ENCODE measurements at regions not wholly inside any gene's neighbourhood (a gene's known extent, or its start where the extent isn't known, plus 50 kb on each side); places are given as distances from the start of the nearest gene placed in this dataset.

DNA sequence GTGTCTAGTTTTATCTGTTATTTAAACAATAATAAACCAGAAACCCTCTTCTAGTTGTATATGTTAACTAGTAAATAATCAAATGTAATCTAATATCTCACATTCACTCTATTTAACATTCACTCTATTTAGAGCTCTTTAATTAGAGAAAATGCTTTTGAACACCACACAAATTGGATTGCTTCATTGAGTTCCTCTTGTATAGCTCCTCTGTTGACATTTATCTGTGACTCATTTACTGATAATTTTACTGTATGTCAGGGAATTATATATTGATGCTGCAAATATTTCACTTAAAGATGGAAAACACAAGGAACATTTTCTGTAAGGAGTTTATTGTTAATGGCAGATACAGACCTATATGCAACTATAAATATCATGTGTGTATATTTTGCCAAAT lies 594.6 kb downstream of the COL12A1 start:
- TF ChIP-seq, protein P1, sequence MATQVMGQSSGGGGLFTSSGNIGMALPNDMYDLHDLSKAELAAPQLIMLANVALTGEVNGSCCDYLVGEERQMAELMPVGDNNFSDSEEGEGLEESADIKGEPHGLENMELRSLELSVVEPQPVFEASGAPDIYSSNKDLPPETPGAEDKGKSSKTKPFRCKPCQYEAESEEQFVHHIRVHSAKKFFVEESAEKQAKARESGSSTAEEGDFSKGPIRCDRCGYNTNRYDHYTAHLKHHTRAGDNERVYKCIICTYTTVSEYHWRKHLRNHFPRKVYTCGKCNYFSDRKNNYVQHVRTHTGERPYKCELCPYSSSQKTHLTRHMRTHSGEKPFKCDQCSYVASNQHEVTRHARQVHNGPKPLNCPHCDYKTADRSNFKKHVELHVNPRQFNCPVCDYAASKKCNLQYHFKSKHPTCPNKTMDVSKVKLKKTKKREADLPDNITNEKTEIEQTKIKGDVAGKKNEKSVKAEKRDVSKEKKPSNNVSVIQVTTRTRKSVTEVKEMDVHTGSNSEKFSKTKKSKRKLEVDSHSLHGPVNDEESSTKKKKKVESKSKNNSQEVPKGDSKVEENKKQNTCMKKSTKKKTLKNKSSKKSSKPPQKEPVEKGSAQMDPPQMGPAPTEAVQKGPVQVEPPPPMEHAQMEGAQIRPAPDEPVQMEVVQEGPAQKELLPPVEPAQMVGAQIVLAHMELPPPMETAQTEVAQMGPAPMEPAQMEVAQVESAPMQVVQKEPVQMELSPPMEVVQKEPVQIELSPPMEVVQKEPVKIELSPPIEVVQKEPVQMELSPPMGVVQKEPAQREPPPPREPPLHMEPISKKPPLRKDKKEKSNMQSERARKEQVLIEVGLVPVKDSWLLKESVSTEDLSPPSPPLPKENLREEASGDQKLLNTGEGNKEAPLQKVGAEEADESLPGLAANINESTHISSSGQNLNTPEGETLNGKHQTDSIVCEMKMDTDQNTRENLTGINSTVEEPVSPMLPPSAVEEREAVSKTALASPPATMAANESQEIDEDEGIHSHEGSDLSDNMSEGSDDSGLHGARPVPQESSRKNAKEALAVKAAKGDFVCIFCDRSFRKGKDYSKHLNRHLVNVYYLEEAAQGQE (IDR thresholded peaks at IDR 0.05; ENCODE audit: insufficient read depth in 1 of 2, low read depth in 2 of 2, low read length in 2 of 2) = no peak
- TF ChIP-seq POLR2AphosphoS5 (IDR thresholded peaks at IDR 0.05; ENCODE audit: low read depth, low read length) (no peak), SIN3A (IDR thresholded peaks at IDR 0.05; ENCODE audit: borderline replicate concordance, insufficient read depth, low read length) (no peak), FOXP2 (optimal IDR thresholded peaks at IDR 0.05; ENCODE audit: borderline replicate concordance, extremely low read depth, extremely low read length, insufficient read depth) (no peak)

GRCh38 chr6:74610352-74610751 lies 595.5 kb downstream of the COL12A1 start:
- TF ChIP-seq TAF1 (IDR thresholded peaks at IDR 0.05; ENCODE audit: borderline replicate concordance, insufficient read depth, low read length) (no peak), POLR2AphosphoS5 (IDR thresholded peaks at IDR 0.05; ENCODE audit: low read depth, low read length) (no peak), FOXP2 (optimal IDR thresholded peaks at IDR 0.05; ENCODE audit: borderline replicate concordance, extremely low read depth, extremely low read length, insufficient read depth) (no peak), SIN3A (IDR thresholded peaks at IDR 0.05; ENCODE audit: borderline replicate concordance, insufficient read depth, low read length) (no peak)
- TF ChIP-seq, protein P1 (IDR thresholded peaks at IDR 0.05; ENCODE audit: insufficient read depth in 1 of 2, low read depth in 2 of 2, low read length in 2 of 2) = no peak

- TF ChIP-seq POLR2AphosphoS5 (IDR thresholded peaks at IDR 0.05; ENCODE audit: low read depth, low read length) (no peak), SIN3A (IDR thresholded peaks at IDR 0.05; ENCODE audit: borderline replicate concordance, insufficient read depth, low read length) (0 out of 2 replicates have a peak, but pooled peaks have one; percentile 53), TAF1 (IDR thresholded peaks at IDR 0.05; ENCODE audit: borderline replicate concordance, insufficient read depth, low read length) (no peak), FOXP2 (optimal IDR thresholded peaks at IDR 0.05; ENCODE audit: borderline replicate concordance, extremely low read depth, extremely low read length, insufficient read depth) (no peak)
- TF ChIP-seq, protein P1 (IDR thresholded peaks at IDR 0.05; ENCODE audit: insufficient read depth in 1 of 2, low read depth in 2 of 2, low read length in 2 of 2) = no peak
Measured at GRCh38 chr6:74609871-74610270, 596.0 kb downstream of the COL12A1 start.

DNA sequence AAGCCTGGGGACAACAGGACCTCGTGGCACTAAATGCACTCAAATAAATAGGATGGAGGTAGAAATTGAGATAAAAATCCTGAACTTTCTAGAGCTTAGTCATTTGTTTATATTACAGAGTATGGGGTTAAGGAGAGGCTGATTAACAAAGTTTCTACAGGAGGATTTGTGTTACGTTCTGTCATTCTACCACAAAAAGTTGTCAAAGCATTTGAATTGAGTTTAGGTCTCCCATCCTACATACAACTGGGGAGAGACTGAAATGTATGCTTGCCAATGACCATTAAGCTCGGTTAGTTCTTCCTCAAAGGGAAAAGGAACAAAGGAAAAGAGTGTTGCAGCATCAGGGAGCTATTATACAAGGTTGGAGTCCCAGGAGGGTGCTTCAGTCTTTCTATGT lies 597.9 kb downstream of the COL12A1 start:
- TF ChIP-seq TAF1 (IDR thresholded peaks at IDR 0.05; ENCODE audit: borderline replicate concordance, insufficient read depth, low read length) (no peak), FOXP2 (optimal IDR thresholded peaks at IDR 0.05; ENCODE audit: borderline replicate concordance, extremely low read depth, extremely low read length, insufficient read depth) (no peak), POLR2AphosphoS5 (IDR thresholded peaks at IDR 0.05; ENCODE audit: low read depth, low read length) (no peak), SIN3A (IDR thresholded peaks at IDR 0.05; ENCODE audit: borderline replicate concordance, insufficient read depth, low read length) (no peak)
- TF ChIP-seq, protein P1 (IDR thresholded peaks at IDR 0.05; ENCODE audit: insufficient read depth in 1 of 2, low read depth in 2 of 2, low read length in 2 of 2) = no peak

GRCh38 chr6:74607468-74607867 lies 598.4 kb downstream of the COL12A1 start:
- TF ChIP-seq, protein P1 (IDR thresholded peaks at IDR 0.05; ENCODE audit: insufficient read depth in 1 of 2, low read depth in 2 of 2, low read length in 2 of 2) = no peak
- TF ChIP-seq FOXP2 (optimal IDR thresholded peaks at IDR 0.05; ENCODE audit: borderline replicate concordance, extremely low read depth, extremely low read length, insufficient read depth) = no peak
- no peak for TF ChIP-seq TAF1 (IDR thresholded peaks at IDR 0.05; ENCODE audit: borderline replicate concordance, insufficient read depth, low read length)
- no peak for TF ChIP-seq SIN3A (IDR thresholded peaks at IDR 0.05; ENCODE audit: borderline replicate concordance, insufficient read depth, low read length)
- no peak for TF ChIP-seq POLR2AphosphoS5 (IDR thresholded peaks at IDR 0.05; ENCODE audit: low read depth, low read length)

Data from PFSK-1 (cell line).